Naive thymus-derived CD8-positive, alpha-beta T cell (primary cell): ENCODE measurements at regions not wholly inside any gene's neighbourhood (a gene's known extent, or its start where the extent isn't known, plus 50 kb on each side); places are given as distances from the start of the nearest gene placed in this dataset.

ENCODE experiments used
- ATAC-seq, 2 donors: fragments of 150-1000 bp; cut with Tn5 transposase in 1 of 2; sonication (Bioruptor Pico), chemical (Tn5 transposase) in 1 of 2; 1 replicate in 1 of 2; 2 replicates in 1 of 2; pipeline ENCODE4 v1.10.0; 2021; ENCODE audit warnings: mild to moderate bottlenecking in 2 of 2, moderate library complexity in 2 of 2
- POLR2A ChIA-PET: fragments of 350-600 bp; sonication (Branson Sonifier 250); formaldehyde crosslinking; loops from one replicate; lab custom pipeline; 2021; ENCODE audit warnings: antibody characterized with exemption; lab: Charles Lee
- DNase-seq, 10 donors: peaks; one replicate each; pipeline versions ENCODE4 v3.0.0 to v3.0.0-alpha.2; 2020 to 2022
- H3K27ac Mint-ChIP-seq, 10 donors: one replicate each; pipeline ENCODE4 v1.8.0; 2020 to 2022; ENCODE audit warnings: mild to moderate bottlenecking in 10 of 10, mixed read lengths in 10 of 10, moderate library complexity in 4 of 10, inconsistent platforms in 1 of 10
- H3K27me3 Mint-ChIP-seq, 5 donors: one replicate each; pipeline ENCODE4 v1.8.0; 2021 to 2022; ENCODE audit warnings: mixed read lengths in 5 of 5
- H3K36me3 Mint-ChIP-seq, 3 donors: one replicate each; pipeline ENCODE4 v1.8.0; 2020 to 2022; ENCODE audit warnings: mixed read lengths in 3 of 3, mild to moderate bottlenecking in 2 of 3, inconsistent platforms in 1 of 3
- H3K4me1 Mint-ChIP-seq, 4 donors: one replicate each; pipeline ENCODE4 v1.8.0; 2021 to 2022; ENCODE audit warnings: mixed read lengths in 4 of 4
- H3K4me3 Mint-ChIP-seq, 10 donors: one replicate each; pipeline ENCODE4 v1.8.0; 2020 to 2022; ENCODE audit warnings: mild to moderate bottlenecking in 10 of 10, mixed read lengths in 10 of 10, moderate library complexity in 6 of 10, inconsistent platforms in 1 of 10
- H3K9me3 Mint-ChIP-seq, 9 donors: one replicate each; pipeline ENCODE4 v1.8.0; 2020 to 2022; ENCODE audit warnings: mixed read lengths in 9 of 9, mild to moderate bottlenecking in 3 of 9, inconsistent platforms in 1 of 9, moderate library complexity in 1 of 9

DNA sequence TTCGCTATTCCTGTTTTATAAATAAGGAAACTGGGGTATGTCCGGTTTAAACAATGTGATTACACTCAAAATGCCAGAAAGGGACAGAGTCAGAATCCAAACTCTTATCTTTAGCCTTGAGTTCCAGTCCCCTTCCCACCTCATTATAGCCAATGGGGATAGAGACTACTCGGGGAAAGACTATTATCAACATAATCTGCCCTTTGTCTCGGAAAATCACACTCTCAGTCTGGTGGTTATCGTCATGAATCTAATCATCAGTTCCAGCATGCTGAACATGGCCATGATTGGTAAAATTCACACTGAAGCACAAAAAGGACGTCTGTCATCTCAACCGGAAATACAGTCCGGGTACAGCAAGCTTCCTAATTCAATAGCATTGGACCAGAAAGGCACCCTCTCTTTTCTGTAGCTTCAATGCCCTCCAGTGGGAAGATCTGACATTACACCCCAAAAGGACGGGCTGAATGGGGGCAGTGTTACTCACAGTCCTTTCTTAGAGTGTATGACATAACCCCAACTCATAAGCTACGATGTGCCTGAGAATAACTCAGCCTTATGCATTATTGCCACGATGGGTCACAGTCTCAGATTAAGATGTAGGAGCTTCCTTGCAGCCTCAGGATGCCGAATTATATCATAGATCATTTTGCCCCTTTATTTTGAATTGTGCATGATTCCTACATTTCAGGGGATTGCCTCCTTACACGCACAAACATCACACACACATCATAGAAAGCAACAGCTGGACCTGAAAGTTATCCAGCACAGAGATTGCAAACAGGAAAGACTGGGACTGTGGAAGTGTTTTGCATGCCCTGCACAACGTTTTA, 390.4 kb upstream of the LMCD1 start:
- POLR2A ChIA-PET, result no interaction called here
- Mint-ChIP-seq H3K4me1 (peaks cover 2 to 6% (median 5%) of the 10 kb centered on the region in 4 donors), H3K9me3 (peaks cover 0 to 3% (median 0%) of the 10 kb centered on the region in 9 donors), H3K36me3 (no peaks in the 10 kb centered on the region), H3K4me3 (peak overlapping the region in 8 of 10 donors; percentile 34 to 79 (median 58)), H3K27ac (peak overlapping the region in 2 of 10 donors; percentile 52 to 58), H3K27me3 (peaks cover 0 to 24% (median 12%) of the 10 kb centered on the region in 5 donors)
- peak; percentile 60 to 88 for ATAC-seq
- DNase-seq, result peak in 9 of 10 donors; percentile 21 to 67 (median 45)

DNA sequence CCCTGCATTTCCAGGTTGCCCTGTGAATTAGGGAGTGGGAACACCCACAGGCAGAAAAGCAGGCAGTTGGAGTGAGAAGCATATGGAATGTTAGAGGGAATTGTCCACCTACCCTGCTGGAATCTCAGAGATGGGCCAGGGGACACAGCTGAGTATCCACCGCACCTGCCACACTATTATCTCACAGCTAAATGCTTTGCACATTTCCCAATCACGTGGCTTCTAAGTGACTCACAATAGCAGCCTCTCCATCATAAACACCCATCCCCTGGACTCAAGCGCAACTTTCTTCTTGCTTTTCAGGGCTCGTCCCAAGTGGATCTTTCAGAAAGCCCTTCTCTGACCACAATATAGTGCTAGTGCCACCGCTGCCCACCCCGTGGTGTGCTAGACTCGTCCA, 389.0 kb upstream of the LMCD1 start:
- H3K27me3 Mint-ChIP-seq, result peaks cover 0 to 24% (median 12%) of the 10 kb centered on the region in 5 donors
- peaks cover 0 to 2% (median 0%) of the 10 kb centered on the region in 9 donors for H3K9me3 Mint-ChIP-seq
- POLR2A ChIA-PET, result no interaction called here
- peaks cover 2 to 6% (median 5%) of the 10 kb centered on the region in 4 donors for H3K4me1 Mint-ChIP-seq
- ATAC-seq (no peak), DNase-seq (no peak)
- H3K4me3 Mint-ChIP-seq, result no peak overlapping the region
- H3K27ac Mint-ChIP-seq, result no peak overlapping the region
- no peaks in the 10 kb centered on the region for H3K36me3 Mint-ChIP-seq

DNA sequence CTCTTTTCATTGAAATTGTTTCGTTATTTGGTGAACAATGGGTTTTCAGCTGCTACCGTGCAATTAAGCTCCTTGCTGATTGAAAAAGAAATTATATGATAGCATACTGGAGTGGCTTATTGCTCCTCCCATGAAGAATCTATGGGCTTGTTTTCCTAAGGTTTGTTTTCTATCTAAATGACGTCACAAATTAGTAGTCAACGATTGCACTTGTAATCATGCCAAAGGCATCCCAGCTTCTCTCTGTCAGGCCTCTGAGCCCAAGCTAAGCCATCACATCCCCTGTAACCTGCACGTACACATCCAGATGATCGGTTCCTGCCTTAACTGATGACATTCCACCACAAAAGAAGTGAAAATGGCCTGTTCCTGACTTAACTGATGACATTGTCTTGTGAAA, 388.0 kb upstream of the LMCD1 start:
- peaks cover 2 to 6% (median 5%) of the 10 kb centered on the region in 4 donors for H3K4me1 Mint-ChIP-seq
- H3K9me3 Mint-ChIP-seq, result peaks cover 0 to 12% (median 7%) of the 10 kb centered on the region in 9 donors
- DNase-seq (no peak), ATAC-seq (no peak)
- no peak overlapping the region for H3K27ac Mint-ChIP-seq
- POLR2A ChIA-PET, result no interaction called here
- peaks cover 0 to 9% (median 2%) of the 10 kb centered on the region in 3 donors for H3K36me3 Mint-ChIP-seq
- H3K27me3 Mint-ChIP-seq, result peaks cover 2 to 30% (median 14%) of the 10 kb centered on the region in 5 donors
- H3K4me3 Mint-ChIP-seq, result no peak overlapping the region

DNA sequence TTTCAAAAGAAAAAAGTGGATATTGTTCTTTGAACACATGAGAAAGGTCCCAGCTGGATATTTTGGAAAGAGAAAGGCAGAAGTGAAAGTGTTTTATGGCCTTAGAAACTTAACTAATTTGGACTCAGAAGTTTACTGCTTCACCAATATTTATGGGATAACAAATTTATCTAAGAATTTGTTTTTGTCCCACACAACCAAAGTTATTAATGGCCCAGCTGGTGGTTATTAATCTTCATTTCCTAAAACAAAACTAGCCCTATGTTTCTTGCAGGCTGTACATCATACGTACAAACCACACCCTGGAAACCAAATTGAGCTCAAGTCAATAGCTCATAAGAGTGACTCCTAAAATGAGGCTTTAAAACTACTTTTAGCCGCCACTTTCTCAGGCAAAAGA, 372.9 kb upstream of the LMCD1 start:
- H3K27ac Mint-ChIP-seq, result no peak overlapping the region
- H3K9me3 Mint-ChIP-seq, result peaks cover 0 to 12% (median 0%) of the 10 kb centered on the region in 9 donors
- no peak overlapping the region for H3K4me3 Mint-ChIP-seq
- H3K4me1 Mint-ChIP-seq, result no peaks in the 10 kb centered on the region
- H3K27me3 Mint-ChIP-seq, result peaks cover 0 to 7% (median 0%) of the 10 kb centered on the region in 5 donors
- ATAC-seq (no peak), DNase-seq (no peak)
- POLR2A ChIA-PET, result no interaction called here
- no peaks in the 10 kb centered on the region for H3K36me3 Mint-ChIP-seq

DNA sequence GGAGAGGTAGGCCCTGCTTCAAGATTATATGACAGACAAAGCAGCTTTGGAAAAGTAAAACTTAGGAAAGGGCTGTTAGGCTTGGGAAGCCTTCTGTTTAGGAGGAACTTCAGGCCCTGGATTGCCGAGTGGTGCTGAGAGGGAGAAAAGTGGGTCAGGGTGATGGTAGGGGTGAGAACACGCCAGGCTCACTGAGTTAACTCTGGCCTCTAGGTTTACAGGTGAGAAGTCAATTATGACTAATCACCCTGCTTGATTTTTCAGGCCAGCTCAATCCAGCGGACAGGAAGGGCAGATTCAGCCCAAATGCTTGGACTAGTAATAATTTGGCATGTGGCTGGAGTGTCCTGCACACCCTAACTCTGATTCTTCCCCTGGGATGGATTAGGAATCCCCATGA, 365.1 kb upstream of the LMCD1 start:
- Mint-ChIP-seq H3K36me3 (no peaks in the 10 kb centered on the region), H3K9me3 (peaks cover 0 to 2% (median 0%) of the 10 kb centered on the region in 9 donors), H3K27ac (no peak overlapping the region), H3K4me3 (no peak overlapping the region), H3K4me1 (no peaks in the 10 kb centered on the region), H3K27me3 (peaks cover 0 to 8% (median 0%) of the 10 kb centered on the region in 5 donors)
- DNase-seq, result no peak
- POLR2A ChIA-PET, result no interaction called here
- no peak for ATAC-seq

DNA sequence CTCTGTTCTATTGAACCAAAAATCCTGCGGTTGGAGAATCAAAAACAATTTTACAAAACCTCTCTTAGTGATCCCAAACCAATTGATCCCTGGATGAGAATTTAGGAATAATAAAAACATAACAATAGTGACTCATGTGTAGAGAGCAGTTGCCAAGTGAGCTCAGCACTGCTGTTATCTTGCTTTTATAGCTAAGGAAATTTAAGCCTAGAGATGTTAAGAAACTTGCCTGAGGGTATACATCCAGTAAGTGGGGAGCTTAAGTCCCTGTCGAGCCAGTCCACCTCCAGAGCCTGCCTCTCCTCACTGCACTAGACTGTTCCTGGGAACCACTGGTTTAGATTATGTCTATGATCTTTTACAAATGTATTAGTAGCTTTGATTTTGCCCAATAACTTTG, 358.4 kb upstream of the LMCD1 start:
- Mint-ChIP-seq H3K36me3 (no peaks in the 10 kb centered on the region), H3K9me3 (no peaks in the 10 kb centered on the region), H3K4me1 (no peaks in the 10 kb centered on the region), H3K27ac (no peak overlapping the region), H3K27me3 (peaks cover 0 to 22% (median 7%) of the 10 kb centered on the region in 5 donors), H3K4me3 (no peak overlapping the region)
- DNase-seq, result no peak
- ATAC-seq, result no peak
- POLR2A ChIA-PET, result no interaction called here

DNA sequence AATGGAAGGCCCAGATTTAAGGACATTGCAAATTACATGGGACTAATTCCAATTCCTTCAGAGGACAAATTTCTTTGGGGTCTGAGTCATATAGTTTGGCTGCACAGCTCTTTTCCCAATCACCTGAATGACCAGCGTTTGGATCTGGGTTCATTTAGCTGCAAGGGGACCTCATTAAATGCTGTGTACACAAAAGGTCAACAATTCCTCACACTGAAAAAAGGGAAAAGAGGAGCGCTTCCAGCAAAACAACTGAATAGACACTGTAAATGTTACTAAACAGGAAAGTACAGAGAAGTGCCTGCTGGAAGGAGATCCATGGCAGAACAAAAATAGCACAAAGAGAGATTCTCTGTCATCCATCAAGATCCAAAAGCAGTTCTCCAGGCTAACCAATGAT, 356.0 kb upstream of the LMCD1 start:
- POLR2A ChIA-PET, result no interaction called here
- no peak overlapping the region for H3K4me3 Mint-ChIP-seq
- ATAC-seq, result no peak
- no peak overlapping the region for H3K27ac Mint-ChIP-seq
- H3K9me3 Mint-ChIP-seq, result no peaks in the 10 kb centered on the region
- H3K27me3 Mint-ChIP-seq, result peaks cover 3 to 26% (median 10%) of the 10 kb centered on the region in 5 donors
- DNase-seq, result no peak
- no peaks in the 10 kb centered on the region for H3K4me1 Mint-ChIP-seq
- H3K36me3 Mint-ChIP-seq, result no peaks in the 10 kb centered on the region

DNA sequence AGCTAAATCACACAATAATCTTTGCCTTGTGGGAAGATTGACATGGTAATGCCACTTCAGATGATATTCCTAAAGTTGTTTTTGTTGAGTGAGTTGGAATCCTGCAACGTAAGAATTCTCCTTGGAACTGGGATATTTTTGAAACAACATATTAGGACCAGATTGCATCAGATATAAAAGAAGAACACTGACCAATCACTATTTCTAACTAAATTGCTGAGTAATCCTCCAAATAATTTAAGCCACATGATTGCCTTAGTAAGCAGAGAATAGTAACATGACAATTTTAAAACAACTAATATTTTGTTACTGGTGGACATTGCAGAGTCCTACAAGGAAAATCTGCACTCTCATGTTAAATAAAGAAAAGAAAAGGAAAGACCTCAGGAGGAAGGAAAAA, 353.9 kb upstream of the LMCD1 start:
- Mint-ChIP-seq H3K36me3 (no peaks in the 10 kb centered on the region), H3K27ac (no peak overlapping the region), H3K4me3 (no peak overlapping the region), H3K4me1 (no peaks in the 10 kb centered on the region), H3K9me3 (no peaks in the 10 kb centered on the region), H3K27me3 (peaks cover 4 to 37% (median 11%) of the 10 kb centered on the region in 5 donors)
- DNase-seq, result no peak
- POLR2A ChIA-PET, result no interaction called here
- no peak for ATAC-seq

DNA sequence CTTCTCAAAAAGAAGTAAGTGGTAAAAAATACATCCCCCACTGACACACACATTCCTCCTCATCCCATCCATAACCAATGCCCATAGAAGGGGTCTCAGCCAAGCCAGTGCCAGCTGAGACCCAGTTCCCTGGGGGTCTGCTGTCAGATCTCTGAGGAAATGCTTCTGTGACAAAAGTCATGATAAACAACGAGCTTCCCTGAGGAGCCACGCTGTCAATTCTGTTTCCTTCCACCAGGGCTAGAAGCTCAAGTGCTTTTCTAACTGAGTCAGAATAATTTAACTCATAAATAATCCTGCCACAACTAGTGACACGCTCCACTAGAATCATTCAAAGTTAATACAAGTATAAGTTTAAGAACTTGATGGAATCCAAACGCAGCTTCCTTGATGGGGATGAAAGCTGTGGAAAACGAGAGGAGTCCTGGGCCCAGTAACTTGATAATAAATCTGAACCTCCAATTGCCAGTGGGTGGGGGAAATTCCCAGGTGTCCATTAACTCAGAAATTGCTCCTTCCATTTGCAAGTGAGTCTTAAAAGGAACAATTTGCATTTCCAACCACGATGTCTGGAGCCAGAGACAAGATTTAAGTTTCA, 348.7 kb upstream of the LMCD1 start:
- H3K4me1 Mint-ChIP-seq, result no peaks in the 10 kb centered on the region
- DNase-seq (no peak), ATAC-seq (no peak)
- no peak overlapping the region for H3K4me3 Mint-ChIP-seq
- H3K27ac Mint-ChIP-seq, result no peak overlapping the region
- H3K36me3 Mint-ChIP-seq, result no peaks in the 10 kb centered on the region
- POLR2A ChIA-PET, result no interaction called here
- peaks cover 3 to 41% (median 15%) of the 10 kb centered on the region in 5 donors for H3K27me3 Mint-ChIP-seq
- H3K9me3 Mint-ChIP-seq, result no peaks in the 10 kb centered on the region

DNA sequence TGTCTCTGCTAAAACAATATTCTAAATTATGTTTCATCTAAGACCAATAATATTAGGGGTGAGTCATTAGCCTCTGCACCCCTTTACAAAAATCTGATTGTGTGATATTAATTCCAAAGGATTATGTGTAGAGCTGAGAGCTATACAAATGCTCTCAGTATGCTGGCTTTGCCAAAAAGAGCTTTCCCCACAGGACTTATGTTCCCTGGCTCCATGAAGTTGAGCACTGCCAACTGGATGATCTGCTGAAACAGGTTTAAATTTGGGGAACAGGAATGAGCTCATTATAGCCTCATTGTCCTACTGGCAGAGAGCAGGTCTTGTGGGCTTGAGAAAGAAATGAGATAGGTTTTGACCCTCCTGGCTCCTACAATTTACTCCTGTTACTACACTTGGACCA, 347.8 kb upstream of the LMCD1 start:
- H3K36me3 Mint-ChIP-seq, result no peaks in the 10 kb centered on the region
- no peaks in the 10 kb centered on the region for H3K4me1 Mint-ChIP-seq
- H3K27ac Mint-ChIP-seq, result no peak overlapping the region
- H3K9me3 Mint-ChIP-seq, result no peaks in the 10 kb centered on the region
- POLR2A ChIA-PET, result no interaction called here
- no peak for DNase-seq
- peaks cover 0 to 36% (median 13%) of the 10 kb centered on the region in 5 donors for H3K27me3 Mint-ChIP-seq
- no peak for ATAC-seq
- H3K4me3 Mint-ChIP-seq, result no peak overlapping the region

DNA sequence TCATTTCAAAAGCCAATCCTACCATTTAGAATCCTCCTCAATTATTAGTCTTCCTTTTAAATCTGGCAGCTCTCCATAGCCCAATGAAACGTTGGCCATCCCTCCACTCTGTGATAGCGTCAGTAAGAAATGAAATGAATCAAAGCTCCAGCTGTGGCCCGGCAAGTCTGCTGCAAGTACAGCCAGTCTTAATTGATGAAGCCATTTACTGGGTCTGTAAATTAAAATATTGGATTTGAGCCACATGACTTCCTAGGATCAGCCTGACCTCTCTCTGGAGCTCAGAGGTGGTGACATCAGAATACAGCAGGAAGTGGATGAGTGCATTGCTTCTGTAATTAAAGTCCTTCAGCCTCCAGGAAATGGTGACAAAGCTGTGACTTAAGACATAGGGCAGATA, 347.0 kb upstream of the LMCD1 start:
- H3K27ac Mint-ChIP-seq, result no peak overlapping the region
- no peak overlapping the region for H3K4me3 Mint-ChIP-seq
- peaks cover 0 to 36% (median 9%) of the 10 kb centered on the region in 5 donors for H3K27me3 Mint-ChIP-seq
- ATAC-seq (no peak), DNase-seq (no peak)
- no peaks in the 10 kb centered on the region for H3K9me3 Mint-ChIP-seq
- POLR2A ChIA-PET, result no interaction called here
- no peaks in the 10 kb centered on the region for H3K36me3 Mint-ChIP-seq
- H3K4me1 Mint-ChIP-seq, result no peaks in the 10 kb centered on the region

DNA sequence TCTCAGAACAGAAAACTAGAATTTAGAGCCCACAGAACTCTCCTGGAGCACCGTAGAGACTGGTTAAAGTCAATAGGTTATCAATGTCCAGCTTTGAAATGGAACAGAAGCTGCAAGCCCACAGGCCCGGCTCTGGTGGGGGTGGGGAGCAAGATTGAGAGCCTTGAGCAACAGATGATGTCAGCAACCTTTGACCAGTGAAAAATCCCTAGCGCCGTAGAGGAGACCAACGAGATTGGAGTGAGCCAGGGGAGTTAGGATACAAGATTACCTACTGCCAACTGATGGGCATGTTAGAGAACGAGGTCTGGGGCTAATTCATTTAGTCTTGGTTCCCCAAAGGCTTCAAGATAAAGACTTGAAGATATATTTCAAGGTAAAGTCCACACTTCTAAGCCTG, 345.5 kb upstream of the LMCD1 start:
- no peak overlapping the region for H3K27ac Mint-ChIP-seq
- no peaks in the 10 kb centered on the region for H3K4me1 Mint-ChIP-seq

DNA sequence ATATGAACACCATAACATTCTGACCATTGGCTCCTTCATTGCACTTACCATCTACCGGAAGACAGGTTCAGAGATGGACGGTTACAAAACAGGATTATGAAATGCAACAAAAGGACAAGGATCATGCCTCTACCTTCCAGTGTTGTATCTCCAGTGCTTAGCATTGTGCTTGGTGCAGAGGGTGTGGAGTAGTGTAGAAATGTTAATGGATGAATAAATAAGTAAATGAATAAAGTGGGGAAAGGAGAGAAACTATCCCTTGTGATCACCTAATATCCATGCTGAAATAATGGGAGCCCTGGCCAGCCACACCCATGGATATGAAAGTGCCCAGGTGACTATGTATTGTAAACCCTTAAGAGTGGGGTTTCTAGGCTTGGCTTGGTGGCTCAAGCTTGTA, 344.8 kb upstream of the LMCD1 start:
- H3K36me3 Mint-ChIP-seq, result no peaks in the 10 kb centered on the region
- DNase-seq (no peak), ATAC-seq (no peak)
- no peak overlapping the region for H3K4me3 Mint-ChIP-seq
- peaks cover 0 to 23% (median 9%) of the 10 kb centered on the region in 5 donors for H3K27me3 Mint-ChIP-seq
- H3K4me1 Mint-ChIP-seq, result no peaks in the 10 kb centered on the region
- no peak overlapping the region for H3K27ac Mint-ChIP-seq
- POLR2A ChIA-PET, result interaction anchor here (0.7 kb wide), 1 partner anchor 14 kb away, joined by 3 read pairs; no protein-coding TSS in a partner anchor
- H3K9me3 Mint-ChIP-seq, result no peaks in the 10 kb centered on the region

More for the DNA sequence above, 345.5 kb upstream of the LMCD1 start:
- Mint-ChIP-seq H3K36me3 (no peaks in the 10 kb centered on the region), H3K9me3 (no peaks in the 10 kb centered on the region), H3K4me3 (no peak overlapping the region), H3K27me3 (peaks cover 0 to 29% (median 9%) of the 10 kb centered on the region in 5 donors)
- POLR2A ChIA-PET, result no interaction called here
- DNase-seq, result no peak
- ATAC-seq, result no peak
